Memory B cell (primary cell): ENCODE measurements at regions not wholly inside any gene's neighbourhood (a gene's known extent, or its start where the extent isn't known, plus 50 kb on each side); places are given as distances from the start of the nearest gene placed in this dataset.

Experiments used
- ATAC-seq: fragments of 150-1000 bp; cut with Tn5 transposase; 2 replicates; pipeline ENCODE4 v1.10.0; 2021; ENCODE audit warnings: low read depth, mild to moderate bottlenecking, moderate library complexity
- DNase-seq, 2 donors: peaks; one replicate each; pipeline ENCODE4 v3.0.0; 2022; ENCODE audit warnings: low spot score in 2 of 2
- H3K27ac Mint-ChIP-seq: one replicate; pipeline ENCODE4 v1.8.0; 2022; ENCODE audit warnings: mild to moderate bottlenecking, moderate library complexity, mixed read lengths
- H3K27me3 Mint-ChIP-seq: one replicate; pipeline ENCODE4 v1.8.0; 2022; ENCODE audit warnings: mixed read lengths
- H3K36me3 Mint-ChIP-seq: one replicate; pipeline ENCODE4 v1.8.0; 2022; ENCODE audit warnings: mild to moderate bottlenecking, mixed read lengths
- H3K4me1 Mint-ChIP-seq: one replicate; pipeline ENCODE4 v1.8.0; 2022; ENCODE audit warnings: mixed read lengths
- H3K4me3 Mint-ChIP-seq: one replicate; pipeline ENCODE4 v1.8.0; 2022; ENCODE audit warnings: mild to moderate bottlenecking, moderate library complexity, mixed read lengths
- H3K9me3 Mint-ChIP-seq: one replicate; pipeline ENCODE4 v1.8.0; 2022; ENCODE audit warnings: mixed read lengths

DNA sequence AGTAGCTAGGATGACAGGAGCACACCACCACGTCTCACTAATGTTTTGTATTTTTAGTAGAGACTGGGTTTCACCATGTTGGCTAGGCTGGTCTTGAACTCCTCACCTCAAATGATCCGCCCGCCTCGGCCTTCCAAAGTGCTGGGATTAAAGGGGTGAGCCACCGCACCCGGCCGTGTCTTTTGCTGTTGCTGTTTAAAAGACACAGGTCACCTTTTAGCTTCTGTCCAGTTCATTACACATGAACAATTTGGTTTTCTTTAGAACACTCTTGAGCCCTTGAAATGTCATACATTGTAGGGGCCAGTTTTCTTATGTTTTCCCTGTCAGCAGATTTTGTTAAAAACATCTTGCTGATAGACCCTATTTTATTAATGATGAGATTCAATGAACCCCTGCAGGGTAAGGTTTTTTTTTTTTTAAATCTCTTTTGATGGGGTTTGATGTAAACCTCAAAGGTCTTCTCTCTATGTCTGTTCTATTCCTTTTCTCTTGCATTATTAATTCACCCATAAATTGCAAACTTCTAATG is 61.0 kb upstream of the AGPS start:
- Mint-ChIP-seq H3K36me3 (peaks cover 2% of the 10 kb centered on the region), H3K4me3 (no peak overlapping the region), H3K27me3 (no peaks in the 10 kb centered on the region), H3K4me1 (peaks cover 3% of the 10 kb centered on the region), H3K27ac (no peak overlapping the region), H3K9me3 (no peaks in the 10 kb centered on the region)
- ATAC-seq (no peak), DNase-seq (no peak)

DNA sequence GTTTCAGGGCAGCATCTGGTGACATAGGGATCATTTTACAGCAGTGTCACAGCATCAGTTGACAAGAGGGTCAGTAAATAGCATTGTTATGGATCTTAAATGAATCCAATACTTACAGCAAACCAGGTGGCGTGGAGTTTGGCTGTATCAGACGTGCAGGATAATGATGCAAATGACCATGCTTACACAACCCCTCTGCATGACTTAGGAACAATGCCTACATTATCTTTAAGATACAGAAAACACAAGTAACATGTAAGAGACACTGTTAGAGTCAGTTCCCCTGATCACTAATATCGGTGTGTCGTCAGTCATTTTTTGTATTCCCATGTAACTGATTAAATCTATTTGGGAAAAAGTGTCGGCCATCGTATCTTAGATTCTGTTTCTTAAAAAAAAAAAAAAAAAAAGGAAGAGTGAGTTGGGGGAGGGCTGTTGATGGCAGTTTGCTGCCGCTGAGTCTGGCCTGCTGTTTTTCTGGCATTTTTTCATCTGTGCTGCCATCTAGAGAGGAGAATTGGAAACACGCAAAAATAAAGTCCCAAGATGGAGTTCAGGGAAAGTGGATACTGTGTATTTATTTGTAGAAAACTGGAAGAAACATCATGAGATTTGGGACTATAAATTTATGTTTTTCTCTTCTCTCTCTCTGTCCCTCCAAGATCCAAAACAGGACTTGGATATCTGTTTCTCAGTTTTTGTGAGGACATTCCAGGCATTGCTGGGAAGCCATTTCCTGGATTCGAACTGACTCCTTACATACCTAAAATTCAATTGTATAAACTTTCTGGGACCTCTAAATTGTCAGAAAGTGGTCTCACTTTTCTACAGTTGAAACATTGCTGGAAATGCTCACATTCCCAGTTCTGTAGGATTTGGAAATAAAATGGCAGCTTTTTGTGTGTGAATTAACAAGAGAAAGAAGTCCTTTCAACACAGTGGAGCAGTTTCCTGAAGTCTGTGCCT is 60.3 kb upstream of the AGPS start:
- ATAC-seq (peak; percentile 88), DNase-seq (peak; percentile 30 to 46)
- Mint-ChIP-seq H3K27ac (no peak overlapping the region), H3K27me3 (no peaks in the 10 kb centered on the region), H3K36me3 (peaks cover 2% of the 10 kb centered on the region), H3K4me3 (no peak overlapping the region), H3K9me3 (no peaks in the 10 kb centered on the region), H3K4me1 (peaks cover 3% of the 10 kb centered on the region)

DNA sequence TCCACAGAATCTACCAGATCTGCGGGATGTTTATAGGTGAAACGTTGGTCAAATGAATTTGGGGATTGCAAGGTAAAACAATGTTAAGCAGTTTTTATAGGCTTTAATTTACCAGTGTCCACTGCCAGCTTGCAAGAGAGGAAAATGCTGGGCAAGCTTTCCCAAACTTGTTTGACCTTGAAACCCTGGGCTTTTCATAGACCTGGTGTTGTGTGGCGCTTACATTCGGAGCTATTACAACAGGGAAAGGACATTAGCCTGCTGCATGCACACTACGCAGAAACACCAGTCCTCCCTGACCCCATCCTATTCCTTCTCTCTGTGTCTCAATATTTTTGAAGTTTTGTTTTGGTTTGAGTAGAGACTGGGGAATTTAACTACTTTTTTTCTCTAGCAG is 59.6 kb upstream of the AGPS start:
- peaks cover 3% of the 10 kb centered on the region for H3K4me1 Mint-ChIP-seq
- no peaks in the 10 kb centered on the region for H3K9me3 Mint-ChIP-seq
- H3K36me3 Mint-ChIP-seq: peaks cover 2% of the 10 kb centered on the region
- no peak overlapping the region for H3K27ac Mint-ChIP-seq
- ATAC-seq: no peak
- H3K4me3 Mint-ChIP-seq: no peak overlapping the region
- no peaks in the 10 kb centered on the region for H3K27me3 Mint-ChIP-seq
- DNase-seq: no peak

DNA sequence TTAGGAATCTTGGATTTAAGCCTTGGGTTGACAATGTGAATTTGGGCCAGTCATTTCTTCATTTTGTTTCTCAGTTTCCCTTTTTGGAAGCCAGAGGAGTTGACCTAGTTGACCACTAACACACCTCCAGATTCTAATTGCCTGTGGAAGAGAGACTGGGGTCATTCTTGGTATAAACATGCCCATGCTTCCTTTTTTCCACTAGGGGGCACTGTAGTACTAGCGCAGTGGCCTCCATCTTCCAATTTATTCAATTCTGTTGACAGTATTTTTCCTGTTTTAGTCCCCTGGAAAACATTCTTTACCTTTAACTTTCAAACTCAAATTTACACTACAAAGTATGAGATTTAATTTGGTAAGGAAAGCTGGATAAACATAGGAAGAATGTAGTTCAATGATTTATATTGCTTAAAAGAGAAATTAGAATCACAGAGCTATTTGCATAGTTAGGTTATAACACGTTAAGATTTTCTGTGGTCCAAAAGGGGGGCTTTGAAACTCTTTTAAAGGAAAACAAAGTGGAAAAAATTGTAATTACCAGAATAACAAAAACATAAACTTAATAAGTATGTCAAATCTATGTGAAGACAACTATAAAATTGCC is 57.5 kb upstream of the AGPS start:
- Mint-ChIP-seq H3K4me1 (peaks cover 3% of the 10 kb centered on the region), H3K27ac (no peak overlapping the region), H3K27me3 (no peaks in the 10 kb centered on the region), H3K4me3 (no peak overlapping the region), H3K9me3 (no peaks in the 10 kb centered on the region), H3K36me3 (no peaks in the 10 kb centered on the region)
- ATAC-seq (peak; percentile 72), DNase-seq (peak in 1 of 2 donors; percentile 44)

DNA sequence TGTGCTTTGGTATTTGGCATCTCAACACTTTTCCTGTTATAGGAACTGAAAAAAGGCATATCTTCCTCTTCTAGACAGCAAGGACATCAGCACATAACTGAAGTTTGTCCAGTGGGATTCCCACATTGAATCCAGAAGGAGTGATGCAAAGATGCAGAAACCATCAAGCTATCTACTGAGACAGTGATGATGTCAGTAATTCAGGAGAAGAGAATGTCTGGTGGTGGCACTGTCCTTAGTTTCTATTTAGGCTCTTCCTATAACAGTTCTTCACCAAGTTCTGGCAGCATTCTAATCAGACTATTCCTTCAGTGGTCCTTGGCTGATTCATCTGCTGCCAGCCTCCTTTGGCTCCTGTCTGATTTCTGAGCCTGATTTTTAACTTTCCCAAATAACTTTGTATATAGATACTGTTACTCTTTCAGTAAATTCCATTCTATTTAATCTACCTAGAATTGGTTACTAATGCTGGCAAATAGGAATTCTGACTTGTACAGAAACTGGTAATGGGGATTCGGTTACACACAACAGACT is 56.6 kb upstream of the AGPS start:
- Mint-ChIP-seq H3K36me3 (no peaks in the 10 kb centered on the region), H3K27ac (no peak overlapping the region), H3K9me3 (no peaks in the 10 kb centered on the region), H3K4me1 (peaks cover 3% of the 10 kb centered on the region), H3K27me3 (no peaks in the 10 kb centered on the region), H3K4me3 (no peak overlapping the region)
- DNase-seq (no peak), ATAC-seq (no peak)

DNA sequence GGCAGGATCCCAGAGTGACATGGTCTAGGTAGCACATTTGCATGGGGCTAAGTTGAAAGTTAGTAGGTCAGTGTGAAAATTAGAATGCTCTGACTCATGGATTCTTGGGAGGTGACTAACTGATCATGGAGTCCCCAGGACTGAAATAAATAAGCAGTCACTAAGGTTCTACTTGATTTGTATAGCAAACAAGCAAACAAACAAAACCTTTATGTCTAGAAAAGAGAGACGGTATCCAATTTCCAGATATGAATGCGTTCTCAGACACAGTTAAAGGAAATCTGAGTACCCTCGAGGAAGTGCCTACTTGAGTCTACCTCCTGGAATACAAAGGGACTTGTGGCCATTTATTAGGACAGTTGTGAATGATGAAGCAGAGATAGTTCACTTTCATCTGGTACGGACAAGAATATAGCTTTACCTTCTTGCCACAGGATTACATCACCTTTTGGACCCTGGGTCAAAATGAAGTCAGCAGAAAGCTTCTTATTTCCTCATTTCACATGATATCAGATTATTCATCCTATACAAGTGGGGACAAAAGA is 54.3 kb upstream of the AGPS start:
- no peaks in the 10 kb centered on the region for H3K4me1 Mint-ChIP-seq
- no peak overlapping the region for H3K27ac Mint-ChIP-seq
- DNase-seq (no peak), ATAC-seq (no peak)
- H3K36me3 Mint-ChIP-seq: no peaks in the 10 kb centered on the region
- no peak overlapping the region for H3K4me3 Mint-ChIP-seq
- H3K27me3 Mint-ChIP-seq: no peaks in the 10 kb centered on the region
- H3K9me3 Mint-ChIP-seq: no peaks in the 10 kb centered on the region

DNA sequence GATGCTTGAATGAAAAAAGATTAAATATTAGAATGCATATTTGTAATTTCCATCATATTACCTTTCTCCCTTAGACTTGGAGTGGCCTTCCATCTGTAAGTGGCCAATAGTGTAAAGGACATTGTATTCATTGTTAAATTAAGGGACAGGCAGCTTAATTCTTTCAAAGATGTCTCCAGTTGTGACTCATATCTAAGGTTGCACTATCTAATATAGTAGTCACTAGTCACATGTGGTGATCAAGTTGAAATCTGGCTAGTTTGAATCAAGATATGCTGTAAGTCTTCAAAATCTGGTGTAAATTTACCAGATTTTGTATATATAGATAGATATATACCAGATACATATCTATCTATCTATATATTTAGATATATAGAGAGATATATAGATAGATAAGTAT is 52.4 kb upstream of the AGPS start:
- Mint-ChIP-seq H3K27ac (no peak overlapping the region), H3K27me3 (no peaks in the 10 kb centered on the region), H3K4me1 (no peaks in the 10 kb centered on the region), H3K9me3 (no peaks in the 10 kb centered on the region), H3K4me3 (no peak overlapping the region), H3K36me3 (no peaks in the 10 kb centered on the region)
- DNase-seq: no peak
- ATAC-seq: no peak

DNA sequence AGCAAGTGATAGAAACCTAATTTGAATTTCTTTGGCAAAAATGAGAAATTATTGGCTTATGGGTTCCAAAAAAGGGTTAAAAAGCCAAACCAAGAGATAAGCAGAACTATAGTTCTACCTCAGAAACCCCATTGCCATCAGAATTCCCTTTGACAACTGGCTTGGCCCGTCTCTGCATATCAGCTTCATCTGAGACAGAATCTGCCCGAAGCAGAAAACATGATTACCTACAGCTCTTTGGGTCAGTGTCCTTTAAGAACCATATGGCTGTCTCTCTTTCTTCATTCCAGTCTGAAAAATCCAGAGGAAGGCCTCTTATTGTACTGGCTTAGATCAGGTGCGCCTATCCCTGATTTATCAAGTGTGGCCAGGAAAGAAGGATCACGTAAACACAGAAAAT is 49.8 kb upstream of the AGPS start:
- no peak for ATAC-seq

More for the DNA sequence above, 49.8 kb upstream of the AGPS start:
- Mint-ChIP-seq H3K27me3 (no peaks in the 10 kb centered on the region), H3K36me3 (no peaks in the 10 kb centered on the region), H3K4me3 (no peak overlapping the region), H3K9me3 (no peaks in the 10 kb centered on the region), H3K4me1 (no peaks in the 10 kb centered on the region), H3K27ac (no peak overlapping the region)
- no peak for DNase-seq
